ENCODE measurements at regions not wholly inside any gene's neighbourhood (a gene's known extent, or its start where the extent isn't known, plus 50 kb on each side); places are given as distances from the start of the nearest gene placed in this dataset.
A peak's percentile ranks its signal among the peaks of the same experiment; 100 is the strongest.

- TF ChIP-seq CTCF (conservative IDR thresholded peaks at IDR 0.05 in 1 of 2, IDR thresholded peaks at IDR 0.05 in 1 of 2; ENCODE audit: extremely low read depth in 1 of 2, insufficient read depth in 1 of 2, low read depth in 1 of 2, low read length in 2 of 2) (peak in 1 of 2 donors; percentile 10), EZH2 (IDR thresholded peaks at IDR 0.05; ENCODE audit: borderline replicate concordance, low read length) (no peak)
These were observed 53.0 kb upstream of the DAZL start for GRCh38 chr3:16658004-16658924.

Data from mammary epithelial cell (primary cell).